GM18870 (cell line): ENCODE measurements at regions not wholly inside any gene's neighbourhood (a gene's known extent, or its start where the extent isn't known, plus 50 kb on each side); places are given as distances from the start of the nearest gene placed in this dataset.
"Not testable (repeated sequence)": the region's sequence is repeated elsewhere in the genome, so short reads cannot be mapped to it uniquely, and the experiment has no call there.

Experiments
- ATAC-seq: cut with Tn5 transposase; IDR thresholded peaks from one replicate; pipeline ENCODE4 v1.9.1; 2021; ENCODE audit warnings: moderate library complexity; ENCODE audit not compliant: unreplicated experiment

DNA sequence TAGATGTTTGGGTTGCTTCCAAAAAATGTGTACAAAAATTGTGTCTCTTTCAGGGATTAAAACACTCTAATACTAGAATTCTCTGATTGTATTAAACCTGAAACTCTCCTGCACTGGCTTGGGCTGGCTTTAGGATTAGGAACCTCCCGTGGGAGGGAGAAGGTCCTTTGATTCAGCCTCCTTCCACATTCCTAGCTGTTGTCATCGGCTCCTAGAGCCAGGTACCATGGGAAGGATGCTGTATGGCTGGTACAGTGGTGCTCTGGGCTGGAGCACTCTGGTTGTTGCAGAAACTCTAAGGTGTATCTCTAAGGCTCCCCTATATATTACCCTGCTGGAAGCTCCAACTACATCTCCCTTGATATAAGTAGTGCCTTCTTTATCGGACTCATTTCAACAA, 245.2 kb upstream of the FOXK1 start:
- ATAC-seq, result no peak

GRCh38 chr7:4437916-4438315, 244.2 kb upstream of the FOXK1 start:
- no peak for ATAC-seq

- no peak for ATAC-seq
Observed at GRCh38 chr7:4438723-4439245, 243.3 kb upstream of the FOXK1 start.

GRCh38 chr7:4439444-4439843, 242.7 kb upstream of the FOXK1 start:
- no peak for ATAC-seq

GRCh38 chr7:4444106-4444505, 238.0 kb upstream of the FOXK1 start:
- ATAC-seq, result no peak

- no peak for ATAC-seq
Observed at GRCh38 chr7:4445777-4446176, 236.3 kb upstream of the FOXK1 start.

DNA sequence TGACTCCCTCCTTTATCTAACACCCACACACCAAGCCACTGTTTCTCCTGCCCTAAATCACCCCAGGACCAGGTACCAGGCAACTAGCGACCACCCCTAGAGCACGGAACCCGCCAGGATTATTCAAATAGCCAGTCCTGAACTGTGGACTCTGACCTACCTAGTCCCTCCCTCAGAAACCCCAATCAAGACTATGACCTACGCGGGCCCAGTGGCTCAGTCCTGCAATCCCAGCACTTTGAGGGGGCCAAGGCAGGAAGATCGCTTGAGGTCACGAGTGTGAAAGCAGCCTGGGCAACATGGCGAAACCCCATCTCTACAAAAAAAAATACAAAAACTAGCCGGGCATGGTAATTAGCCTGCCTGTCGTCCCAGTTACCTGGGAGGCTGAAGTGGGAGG, 232.8 kb upstream of the FOXK1 start:
- no peak for ATAC-seq

DNA sequence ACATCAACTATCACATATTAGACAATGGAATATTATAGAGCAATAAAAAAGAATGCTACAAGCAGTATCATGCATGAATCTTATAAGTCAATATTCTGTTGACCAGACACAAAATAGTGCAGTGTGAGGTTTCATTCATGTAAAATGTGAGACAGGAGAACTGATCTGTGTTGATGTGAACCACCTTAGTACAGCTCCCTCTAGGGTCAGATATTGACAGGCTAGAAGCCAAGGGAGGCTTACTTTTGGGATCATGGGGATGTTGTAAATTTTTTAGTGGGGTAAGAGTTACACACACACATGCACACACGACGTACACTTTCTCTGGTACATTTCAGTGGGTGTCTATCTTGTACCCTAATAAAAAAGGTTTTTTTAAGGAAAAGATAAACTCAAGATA, 231.6 kb upstream of the FOXK1 start:
- ATAC-seq, result no peak

DNA sequence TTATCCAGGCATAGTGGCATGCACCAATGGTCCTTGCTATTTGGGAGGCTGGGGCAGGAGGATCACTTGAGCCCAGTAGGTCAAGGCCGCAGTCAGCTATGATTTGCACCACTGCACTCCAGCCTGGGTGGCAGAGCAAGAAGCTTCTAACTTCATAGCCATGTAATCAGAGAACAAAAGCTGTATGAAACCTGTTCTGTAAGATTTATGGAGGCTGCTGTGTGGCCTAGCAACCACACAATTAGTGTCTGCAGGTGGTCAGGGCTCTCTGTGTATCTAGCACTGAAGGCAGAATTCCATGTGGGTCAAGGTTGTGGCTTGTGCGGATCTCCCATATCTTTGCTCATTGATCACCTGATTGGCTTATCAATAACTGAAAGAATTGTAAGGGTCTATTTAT, 221.5 kb upstream of the FOXK1 start:
- ATAC-seq, result no peak

GRCh38 chr7:4461531-4461930, 220.6 kb upstream of the FOXK1 start:
- no peak for ATAC-seq

- no peak for ATAC-seq
Observed at GRCh38 chr7:4468320-4469102, 213.6 kb upstream of the FOXK1 start.

DNA sequence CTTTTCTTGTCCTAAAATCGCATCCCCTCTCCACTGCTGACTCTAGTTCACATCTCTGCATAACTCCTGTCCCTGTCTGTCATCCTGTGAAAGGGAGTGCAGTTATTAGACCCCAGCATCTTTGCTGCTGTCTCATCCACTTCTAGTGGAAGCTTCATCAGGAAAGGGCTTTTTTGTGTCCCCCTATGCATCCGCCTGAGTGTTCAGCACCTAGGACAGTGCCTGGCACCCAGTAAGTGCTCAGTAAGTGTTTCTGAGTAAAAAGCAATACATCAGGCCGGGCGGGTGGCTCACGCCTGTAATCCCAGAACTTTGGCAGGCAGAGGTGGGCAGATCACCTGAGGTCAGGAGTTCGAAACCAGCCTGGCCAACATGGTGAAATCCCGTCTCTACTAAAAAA, 211.8 kb upstream of the FOXK1 start:
- ATAC-seq, result no peak

DNA sequence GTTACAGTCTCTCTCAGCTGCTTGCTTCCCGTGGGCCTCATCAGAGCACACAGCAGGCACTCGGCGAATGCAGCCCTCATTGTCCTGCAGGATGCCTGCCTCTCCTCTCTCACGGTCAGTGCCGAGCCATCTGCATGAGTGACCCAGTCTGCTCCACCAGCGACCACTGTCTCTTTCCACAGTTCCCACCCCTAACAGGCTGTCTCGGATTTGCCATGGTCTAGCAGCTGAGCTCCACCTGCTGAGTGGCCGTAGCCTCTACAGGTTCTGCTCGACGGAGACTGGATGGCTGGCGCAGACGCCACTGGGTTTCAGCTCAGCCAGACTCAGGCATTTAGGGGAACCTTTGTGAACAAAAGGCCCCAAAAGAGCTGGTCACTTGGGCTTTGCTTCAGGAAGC, 209.4 kb upstream of the FOXK1 start:
- ATAC-seq, result no peak

DNA sequence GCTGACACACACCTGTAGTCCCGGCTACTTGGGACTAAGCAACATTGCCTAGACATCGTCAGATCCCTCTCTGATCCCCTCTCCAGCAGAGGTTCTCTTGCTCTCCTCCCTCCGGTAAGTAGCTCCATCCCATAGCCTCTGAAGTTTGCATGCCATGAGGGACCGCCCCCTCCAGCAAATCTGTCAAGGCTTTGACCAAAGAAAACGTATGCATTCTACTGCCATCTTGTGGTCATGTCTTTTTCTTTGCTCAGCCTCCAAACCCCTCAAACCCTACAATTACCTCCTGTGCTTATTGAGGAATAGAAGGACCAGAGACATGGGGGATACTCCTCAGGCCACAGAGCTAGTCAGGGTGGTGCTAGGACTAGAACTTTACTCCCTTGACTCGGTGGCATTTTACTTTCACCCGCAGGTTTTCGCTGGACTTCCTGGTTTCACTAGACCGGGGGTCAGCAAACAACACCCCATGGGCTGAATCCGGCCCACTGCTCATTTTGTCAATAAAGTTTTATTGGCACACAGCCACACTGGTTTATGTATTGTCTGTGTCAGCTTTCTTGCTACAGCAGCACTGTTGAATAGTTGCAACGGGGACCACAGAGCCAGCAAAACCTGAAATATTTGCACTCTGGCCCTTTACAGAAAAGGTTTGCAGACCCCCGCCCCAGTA, 202.6 kb upstream of the FOXK1 start:
- no peak for ATAC-seq

- ATAC-seq, result not testable (repeated sequence)
Observed at GRCh38 chr7:4480131-4480530, 202.0 kb upstream of the FOXK1 start.

DNA sequence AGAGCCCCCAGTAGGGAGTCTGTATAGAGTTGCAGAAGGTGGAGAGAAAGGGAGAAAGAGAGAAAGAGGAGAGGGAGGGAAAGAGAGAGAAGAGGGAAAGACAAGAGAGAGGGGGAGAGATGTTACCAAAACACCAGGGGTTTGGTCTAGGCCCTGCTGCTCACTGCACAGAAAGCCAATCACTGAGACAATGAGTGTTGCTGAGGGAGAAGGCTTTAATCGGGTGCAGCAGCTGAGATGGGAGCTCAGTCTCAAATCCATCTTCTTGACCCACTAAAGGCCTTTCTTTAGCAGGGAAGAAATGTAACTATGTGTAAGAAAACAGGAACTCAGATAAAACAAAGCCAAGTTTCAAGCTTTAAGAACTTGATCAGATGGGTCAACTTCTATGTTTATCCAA, 198.2 kb upstream of the FOXK1 start:
- ATAC-seq, result no peak

DNA sequence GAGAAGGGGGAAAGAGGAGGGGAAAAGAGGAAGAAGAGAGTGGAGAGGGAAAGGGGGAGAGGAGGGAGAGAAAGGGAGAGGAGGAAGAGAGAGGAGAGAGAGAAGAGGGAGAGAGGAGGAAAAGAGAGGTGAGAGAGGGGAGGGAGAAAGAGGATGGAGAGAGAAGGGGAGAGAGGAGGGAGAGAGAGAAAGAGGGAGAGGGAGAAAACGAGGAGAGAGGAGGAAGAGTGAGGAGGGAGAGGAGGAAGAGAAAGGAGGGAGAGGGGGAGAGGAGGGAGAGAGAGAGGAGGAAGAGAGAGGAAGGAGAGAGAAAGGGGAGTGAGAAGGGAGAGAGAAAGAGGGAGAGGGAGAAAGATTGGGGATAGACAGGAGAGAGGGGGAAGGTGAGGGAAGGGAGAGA, 197.6 kb upstream of the FOXK1 start:
- ATAC-seq, result no peak

DNA sequence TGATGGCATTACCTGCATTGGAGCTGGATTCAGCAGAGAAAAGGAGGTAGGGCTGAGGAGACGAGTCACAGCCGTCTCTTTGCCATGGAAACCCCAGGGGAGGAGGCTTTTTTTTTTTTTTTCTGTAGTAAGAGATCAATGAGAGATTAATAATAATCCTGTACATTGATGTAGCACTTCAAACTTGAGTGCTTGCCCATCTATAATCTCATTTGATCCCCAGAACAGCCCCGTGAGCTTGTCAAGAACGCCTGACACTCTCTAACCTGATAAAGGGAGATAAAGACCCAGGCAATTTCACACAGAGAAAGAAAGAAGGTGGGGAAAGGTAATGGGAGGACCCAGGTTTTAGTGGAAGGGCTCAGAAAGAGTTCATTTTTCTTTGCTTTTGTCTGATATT, 195.2 kb upstream of the FOXK1 start:
- ATAC-seq, result no peak

DNA sequence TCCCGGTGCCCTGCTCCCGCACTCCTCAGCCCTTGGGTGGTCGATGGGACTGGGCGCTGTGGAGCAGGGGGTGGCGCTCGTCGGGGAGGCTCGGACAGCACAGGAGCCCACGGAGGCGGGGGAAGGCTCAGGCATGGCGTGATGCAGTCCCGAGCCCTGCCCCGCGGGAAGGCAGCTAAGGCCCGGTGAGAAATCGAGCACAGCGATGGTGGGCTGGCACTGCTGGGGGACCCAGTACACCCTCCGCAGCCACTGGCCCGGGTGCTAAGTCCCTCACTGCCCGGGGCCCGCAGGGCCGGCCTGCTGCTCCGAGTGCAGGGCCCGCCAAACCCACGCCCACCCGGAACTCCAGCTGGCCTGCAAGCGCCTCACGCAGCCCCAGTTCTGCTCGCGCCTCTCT, 185.2 kb upstream of the FOXK1 start:
- ATAC-seq, result not testable (repeated sequence)

DNA sequence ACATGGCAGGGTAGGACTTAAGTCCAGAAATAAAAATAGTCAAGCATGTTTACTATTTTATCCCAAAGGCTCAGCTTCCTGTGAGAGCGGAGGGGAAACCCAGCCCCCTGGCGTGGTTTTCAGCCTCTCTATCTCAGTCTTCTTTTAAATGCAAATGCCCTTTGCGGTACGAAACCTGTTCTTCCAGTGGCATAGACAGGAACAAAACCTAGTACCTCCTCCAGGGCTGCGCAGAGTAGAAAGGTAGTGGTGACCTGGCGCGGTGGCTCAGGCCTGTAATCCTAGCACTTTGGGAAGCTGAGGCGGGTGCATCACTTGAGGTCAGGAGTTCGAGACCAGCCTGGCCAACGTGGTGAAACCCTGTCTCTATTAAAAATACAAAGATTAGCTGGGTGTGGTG, 181.3 kb upstream of the FOXK1 start:
- no peak for ATAC-seq

DNA sequence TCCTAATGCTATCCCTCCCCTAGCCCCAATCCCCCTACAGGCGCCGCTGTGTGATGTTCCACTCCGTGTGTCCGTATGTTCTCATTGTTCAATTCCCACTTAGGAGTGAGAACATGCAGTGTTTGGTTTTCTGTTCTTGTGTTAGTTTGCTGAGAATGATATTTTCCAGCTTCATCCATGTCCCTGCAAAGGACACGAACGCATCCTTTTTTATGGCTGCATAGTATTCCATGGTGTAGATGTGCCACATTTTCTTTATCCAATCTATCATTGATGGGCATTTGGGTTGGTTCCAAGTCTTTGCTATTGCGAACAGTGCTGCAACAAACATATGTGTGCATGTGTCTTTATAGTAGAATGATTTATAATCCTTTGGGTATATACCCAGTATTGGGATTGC, 174.2 kb upstream of the FOXK1 start:
- ATAC-seq, result not testable (repeated sequence)

GRCh38 chr7:4513450-4513849, 168.6 kb upstream of the FOXK1 start:
- ATAC-seq, result no peak
